GM12878 (cell line): ENCODE measurements at regions not wholly inside any gene's neighbourhood (a gene's known extent, or its start where the extent isn't known, plus 50 kb on each side); places are given as distances from the start of the nearest gene placed in this dataset.

Source experiments
- ATAC-seq: fragments of 200-7000 bp; cut with Tn5 transposase; 3 replicates; pipeline ENCODE4 v1.9.1; 2020; ENCODE audit warnings: mild to moderate bottlenecking, moderate library complexity
- BruUV-seq: library from RNA; stranded (reverse); fragments of 400-500 nt; replicated peaks from 2 replicates; lab custom pipeline; 2021; lab: Mats Ljungman, UMichigan
- CTCF ChIA-PET: fragments of 300-600 bp; sonication (Branson Sonifier 250); formaldehyde crosslinking; extraction: SDS; loops from one replicate; lab custom pipeline; 2021; ENCODE audit warnings: inconsistent platforms; lab: Yijun Ruan, JAX
- POLR2A ChIA-PET: fragments of 350-600 bp; formaldehyde crosslinking; extraction: SDS; loops from one replicate; lab custom pipeline; 2021; ENCODE audit warnings: inconsistent platforms; lab: Charles Lee
- RAD21 ChIA-PET: fragments of 300-600 bp; sonication (Branson Sonifier 250); formaldehyde crosslinking; loops from one replicate; lab custom pipeline; 2023; ENCODE audit warnings: antibody characterized with exemption; ENCODE audit not compliant: unreplicated experiment; lab: Charles Lee
- SMC1A ChIA-PET: fragments of 300-600 bp; sonication (Branson Sonifier 250); formaldehyde crosslinking; loops from one replicate; lab custom pipeline; 2023; ENCODE audit not compliant: unreplicated experiment, uncharacterized antibody; lab: Charles Lee
- DNase-seq: peaks from one replicate; pipeline ENCODE4 v3.0.0-alpha.2; 2011; ENCODE audit warnings: low read depth, low spot score
- FAIRE-seq: peaks from 3 replicates; lab custom pipeline; 2011; peaks lifted over from hg19 to GRCh38; lab: Jason Lieb, UNC
- H2AFZ ChIP-seq: 2 replicates; pipeline ENCODE4 v1.6.0; 2011; ENCODE audit warnings: low read depth, low read length, control low read depth; ENCODE audit not compliant: control insufficient read depth
- H3K27ac ChIP-seq: 2 replicates; pipeline ENCODE4 v1.5.1; 2011; ENCODE audit warnings: control low read depth; ENCODE audit not compliant: control insufficient read depth, insufficient read depth
- H3K27me3 ChIP-seq, 2 experiments: replicated peaks in 1 of 2; 2 replicates each; pipeline versions ENCODE4 v1.6.0 to v1.6.1; 2011; ENCODE audit warnings: low read length in 1 of 2; ENCODE audit not compliant: control insufficient read depth in 2 of 2, insufficient read depth in 2 of 2
- H3K36me3 ChIP-seq, 2 experiments: 2 replicates each; pipeline ENCODE4 v1.5.1; 2011; ENCODE audit warnings: low read length in 1 of 2; ENCODE audit not compliant: control insufficient read depth in 2 of 2, insufficient read depth in 2 of 2
- H3K4me1 ChIP-seq: 2 replicates; pipeline ENCODE4 v1.6.1; 2011; ENCODE audit warnings: mild to moderate bottlenecking, low read length, moderate library complexity, mixed read lengths; ENCODE audit not compliant: control insufficient read depth, insufficient read depth
- H3K4me2 ChIP-seq: 2 replicates; pipeline ENCODE4 v1.6.0; 2011; ENCODE audit warnings: control low read depth; ENCODE audit not compliant: control insufficient read depth, insufficient read depth
- H3K4me3 ChIP-seq: fragments of 200-600 bp; sonication (generic); 2 replicates; pipeline ENCODE4 v1.5.1; 2016
- H3K79me2 ChIP-seq: 2 replicates; pipeline ENCODE4 v1.6.0; 2011; ENCODE audit warnings: low read length; ENCODE audit not compliant: control insufficient read depth, insufficient read depth
- H3K9ac ChIP-seq: 2 replicates; pipeline ENCODE4 v1.8.0; 2011; ENCODE audit warnings: low read length, control low read depth, mixed read lengths; ENCODE audit not compliant: control insufficient read depth, insufficient read depth
- H3K9me3 ChIP-seq: replicated peaks from 3 replicates; pipeline ENCODE4 v1.5.1; 2011; ENCODE audit warnings: mild to moderate bottlenecking, low read length; ENCODE audit not compliant: control insufficient read depth, insufficient read depth
- H4K20me1 ChIP-seq: 2 replicates; pipeline ENCODE4 v1.6.0; 2011; ENCODE audit not compliant: control insufficient read depth, insufficient read depth
- BCL11A ChIP-seq: IDR thresholded peaks from 2 replicates; pipeline ENCODE4 v1.6.1; 2011; ENCODE audit warnings: low read depth, low read length
- BCL3 ChIP-seq: IDR thresholded peaks from 2 replicates; pipeline ENCODE4 v1.6.1; 2011; ENCODE audit warnings: borderline replicate concordance, low read depth, mild to moderate bottlenecking, moderate library complexity, low read length; ENCODE audit not compliant: insufficient read depth, poor library complexity, severe bottlenecking
- CREB1 ChIP-seq: IDR thresholded peaks from 2 replicates; pipeline ENCODE4 v1.6.1; 2012; ENCODE audit warnings: low read depth, mild to moderate bottlenecking, inconsistent platforms
- CTCF ChIP-seq, 3 experiments: IDR thresholded peaks in 2 of 3; conservative IDR thresholded peaks in 1 of 3; 2 replicates each; pipeline ENCODE4 v1.5.1; 2011; ENCODE audit warnings: low read depth in 3 of 3, low read length in 3 of 3, mild to moderate bottlenecking in 3 of 3, control low read depth in 2 of 3, moderate library complexity in 2 of 3, inconsistent platforms in 1 of 3, mixed read lengths in 1 of 3; ENCODE audit not compliant: control insufficient read depth in 2 of 3, insufficient read depth in 1 of 3; ENCODE audit errors: extremely low read depth in 1 of 3
- LARP7 ChIP-seq: fragments of 450-650 bp; IDR thresholded peaks from 2 replicates; pipeline ENCODE4 v1.6.1; 2017; ENCODE audit warnings: mild to moderate bottlenecking
- MLLT1 ChIP-seq: fragments of 450-650 bp; IDR thresholded peaks from 2 replicates; pipeline ENCODE4 v1.6.1; 2016; ENCODE audit warnings: mild to moderate bottlenecking
- PML ChIP-seq: IDR thresholded peaks from 2 replicates; pipeline ENCODE4 v1.6.1; 2012; ENCODE audit warnings: low read length, inconsistent platforms
- POU2F2 ChIP-seq: IDR thresholded peaks from 3 replicates; pipeline ENCODE4 v1.6.1; 2011; ENCODE audit warnings: low read depth, mild to moderate bottlenecking, low read length, borderline replicate concordance
- RELA ChIP-seq: fragments of 450-650 bp; IDR thresholded peaks from 2 replicates; pipeline ENCODE4 v1.8.0; 2014; ENCODE audit warnings: borderline replicate concordance; ENCODE audit not compliant: partially characterized antibody
- USF1 ChIP-seq: IDR thresholded peaks from 2 replicates; pipeline ENCODE4 v1.6.1; 2011; ENCODE audit warnings: borderline replicate concordance, low read depth, mild to moderate bottlenecking, moderate library complexity, mixed read lengths, low read length; ENCODE audit not compliant: insufficient read depth; ENCODE audit errors: extremely low read length
- YY1 ChIP-seq: IDR thresholded peaks from 2 replicates; pipeline ENCODE4 v1.6.1; 2011; ENCODE audit warnings: low read depth, mild to moderate bottlenecking, low read length
- WGBS: methylation state at CpG from one replicate; pipeline ENCODE4 v1.1.6; 2016; ENCODE audit warnings: low lambda C conversion rate; ENCODE audit not compliant: insufficient replicate concordance, insufficient coverage; ENCODE audit errors: missing lambda C conversion rate; 5-methylcytosine and 5-hydroxymethylcytosine counted together
- in situ Hi-C: fragments of 300-500 bp; cut with MboI; formaldehyde crosslinking; loops from 9 replicates; pipeline ENCODE4 v1.14.3; 2018; ENCODE audit warnings: mixed read lengths
- intact Hi-C: fragments of 100-400 bp; cut with micrococcal nuclease; formaldehyde crosslinking; loops from one replicate; pipeline ENCODE4 v1.14.2; 2022; ENCODE audit not compliant: unreplicated experiment

GRCh38 chr6:112691289-112691688, 344.2 kb downstream of the RFPL4B start (continued):
- TF ChIP-seq BCL3 (no peak), BCL11A (no peak), CREB1 (no peak), PML (no peak), MLLT1 (no peak), RELA (no peak), POU2F2 (no peak)

GRCh38 chr6:112695001-112695400, 347.9 kb downstream of the RFPL4B start:
- H3K79me2 ChIP-seq, result no peaks in the 10 kb centered on the region
- no peak overlapping the region for H3K4me2 ChIP-seq
- no TSS peak for BruUV-seq
- no peaks in the 10 kb centered on the region for H3K36me3 ChIP-seq
- H3K4me3 ChIP-seq, result no peak overlapping the region
- no peaks in the 10 kb centered on the region for H3K9me3 ChIP-seq
- no peak for ATAC-seq
- 92% methylated on average over 2 of the region's 2 CpGs for WGBS
- FAIRE-seq, result no peak
- ChIA-PET RAD21 (no interaction called here), CTCF (no interaction called here), POLR2A (no interaction called here), SMC1A (interaction anchor here (1.5 kb wide), 1 partner anchor 16 kb away, joined by 3 read pairs; no protein-coding TSS in a partner anchor)
- DNase-seq, result no peak
- H3K27ac ChIP-seq, result no peak overlapping the region
- H3K27me3 ChIP-seq, result no peaks in the 10 kb centered on the region
- TF ChIP-seq LARP7 (no peak), CTCF (IDR thresholded peaks at IDR 0.05 in 2 of 3, conservative IDR thresholded peaks at IDR 0.05 in 1 of 3; ENCODE audit: control insufficient read depth in 2 of 3, extremely low read depth in 1 of 3, insufficient read depth in 1 of 3, low read depth in 3 of 3, low read length in 3 of 3) (no peak), USF1 (no peak), YY1 (no peak)
- no peaks in the 10 kb centered on the region for H4K20me1 ChIP-seq
- in situ Hi-C loops (no loop called here), intact Hi-C loops (no loop called here)
- H2AFZ ChIP-seq, result no peak overlapping the region
- H3K4me1 ChIP-seq, result no peaks in the 10 kb centered on the region
- H3K9ac ChIP-seq, result no peak overlapping the region
